Gastrocnemius medialis (tissue), 4 donors: ENCODE measurements at regions not wholly inside any gene's neighbourhood (a gene's known extent, or its start where the extent isn't known, plus 50 kb on each side); places are given as distances from the start of the nearest gene placed in this dataset.

Source experiments
- POLR2A ChIP-seq, 2 donors: fragments of 450-650 bp; IDR thresholded peaks; one replicate each; pipeline ENCODE4 v1.6.1; 2017; ENCODE audit warnings: antibody characterized with exemption in 2 of 2, mild to moderate bottlenecking in 2 of 2, moderate library complexity in 2 of 2
- TF ChIP-seq, protein P1 (sequence below), 5 experiments: fragments of 450-650 bp in 3 of 5; fragments of 200-600 bp in 2 of 5; sonication (generic) in 2 of 5; IDR thresholded peaks in 4 of 5; conservative IDR thresholded peaks in 1 of 5; 1 replicate in 4 of 5; 2 replicates in 1 of 5; pipeline ENCODE4 v1.5.1; 2016 to 2019; ENCODE audit warnings: antibody characterized with exemption in 5 of 5, mild to moderate bottlenecking in 3 of 5, moderate library complexity in 3 of 5

DNA sequence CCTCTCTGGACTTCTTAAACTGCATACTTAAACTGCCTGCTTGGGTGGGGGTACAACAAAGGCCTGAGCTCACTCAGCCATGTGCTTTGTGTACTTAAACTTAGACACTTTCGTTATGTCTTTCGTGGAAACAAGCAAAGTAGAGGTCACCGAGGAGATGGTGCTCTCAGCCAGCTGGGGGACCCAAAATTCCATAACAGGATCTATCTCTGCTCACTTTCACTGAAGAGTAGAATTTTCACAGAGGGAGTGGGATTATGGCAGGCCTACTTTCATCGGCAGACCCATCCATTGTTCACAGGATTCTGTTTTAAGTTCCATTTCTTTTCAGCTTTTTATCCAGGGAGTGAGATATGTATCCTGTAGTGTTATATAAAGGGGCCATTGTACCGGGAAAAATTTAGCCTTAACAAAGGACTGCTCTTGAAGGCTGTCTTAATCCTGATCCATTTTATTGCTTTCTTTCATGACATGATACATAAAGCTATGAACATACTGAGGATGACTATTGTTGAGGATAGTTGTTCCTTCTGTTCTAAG lies 370.0 kb upstream of the GHITM start:
- TF ChIP-seq, protein P1, sequence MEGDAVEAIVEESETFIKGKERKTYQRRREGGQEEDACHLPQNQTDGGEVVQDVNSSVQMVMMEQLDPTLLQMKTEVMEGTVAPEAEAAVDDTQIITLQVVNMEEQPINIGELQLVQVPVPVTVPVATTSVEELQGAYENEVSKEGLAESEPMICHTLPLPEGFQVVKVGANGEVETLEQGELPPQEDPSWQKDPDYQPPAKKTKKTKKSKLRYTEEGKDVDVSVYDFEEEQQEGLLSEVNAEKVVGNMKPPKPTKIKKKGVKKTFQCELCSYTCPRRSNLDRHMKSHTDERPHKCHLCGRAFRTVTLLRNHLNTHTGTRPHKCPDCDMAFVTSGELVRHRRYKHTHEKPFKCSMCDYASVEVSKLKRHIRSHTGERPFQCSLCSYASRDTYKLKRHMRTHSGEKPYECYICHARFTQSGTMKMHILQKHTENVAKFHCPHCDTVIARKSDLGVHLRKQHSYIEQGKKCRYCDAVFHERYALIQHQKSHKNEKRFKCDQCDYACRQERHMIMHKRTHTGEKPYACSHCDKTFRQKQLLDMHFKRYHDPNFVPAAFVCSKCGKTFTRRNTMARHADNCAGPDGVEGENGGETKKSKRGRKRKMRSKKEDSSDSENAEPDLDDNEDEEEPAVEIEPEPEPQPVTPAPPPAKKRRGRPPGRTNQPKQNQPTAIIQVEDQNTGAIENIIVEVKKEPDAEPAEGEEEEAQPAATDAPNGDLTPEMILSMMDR (IDR thresholded peaks at IDR 0.05 in 4 of 5, conservative IDR thresholded peaks at IDR 0.05 in 1 of 5): no peak
- no peak for TF ChIP-seq POLR2A (IDR thresholded peaks at IDR 0.05)
